ENCODE measurements at regions not wholly inside any gene's neighbourhood (a gene's known extent, or its start where the extent isn't known, plus 50 kb on each side); places are given as distances from the start of the nearest gene placed in this dataset.

- dilution Hi-C loops (cut with HindIII; ENCODE audit: low sequenced_read_pairs, unreplicated experiment) (no loop called here), intact Hi-C loops (cut with micrococcal nuclease) (no loop called here), in situ Hi-C loops (cut with MboI; ENCODE audit: low sequenced_read_pairs) (no loop called here)
- Histone ChIP-seq H3K36me3 (ENCODE audit: control insufficient read depth, insufficient read depth, low read length) (no peaks in the 10 kb centered on the region), H2AK9ac (replicated peaks; ENCODE audit: low read depth, low read length, poor library complexity) (no peak overlapping the region), H4K5ac (ENCODE audit: low read depth, low read length) (no peak overlapping the region), H4K20me1 (ENCODE audit: insufficient read depth, low read length) (no peaks in the 10 kb centered on the region), H2BK120ac (ENCODE audit: low read depth, low read length) (no peak overlapping the region), H3K9me3 (ENCODE audit: control insufficient read depth, insufficient read depth, low read length) (no peaks in the 10 kb centered on the region), H3K9me1 (ENCODE audit: insufficient read depth, low read length) (no peaks in the 10 kb centered on the region), H3K56ac (ENCODE audit: extremely low read depth, insufficient read depth, low read length) (no peak overlapping the region), H2AK5ac (ENCODE audit: low read depth, low read length) (no peak overlapping the region), H2BK20ac (ENCODE audit: low read depth, low read length) (no peak overlapping the region), H4K91ac (ENCODE audit: insufficient read depth, low read depth, low read length) (no peak overlapping the region), H3K4ac (ENCODE audit: low read depth, low read length) (no peak overlapping the region), H3K18ac (ENCODE audit: low read depth, low read length) (no peak overlapping the region), H2BK5ac (ENCODE audit: low read depth, low read length, poor library complexity, severe bottlenecking) (no peak overlapping the region), H2BK15ac (ENCODE audit: low read depth, low read length) (no peak overlapping the region), H4K8ac (ENCODE audit: low read depth in 2 of 2, low read length in 2 of 2) (no peak overlapping the region), H2AFZ (replicated peaks; ENCODE audit: low read length, poor library complexity) (no peak overlapping the region), H3K27ac (ENCODE audit: insufficient read depth, low read length) (no peak overlapping the region), H3K27me3 (ENCODE audit: control insufficient read depth, insufficient read depth, low read length) (peaks cover 12% of the 10 kb centered on the region), H3K23ac (ENCODE audit: low read depth, low read length) (no peak overlapping the region), H3K14ac (replicated peaks; ENCODE audit: low read depth, low read length) (no peak overlapping the region), H3K4me1 (ENCODE audit: control insufficient read depth, insufficient read depth, low read length) (no peaks in the 10 kb centered on the region), H3K4me2 (ENCODE audit: low read depth, low read length) (no peak overlapping the region), H3K9ac (ENCODE audit: low read depth, low read length) (no peak overlapping the region), H3K4me3 (ENCODE audit: insufficient read depth, low read depth, low read length) (no peak overlapping the region), H3K79me1 (ENCODE audit: low read depth in 1 of 2, low read length in 2 of 2) (no peaks in the 10 kb centered on the region)
- DNase-seq (no peak), ATAC-seq (ENCODE audit: low read depth) (no peak)
- no CpG with 5 or more reads among the region's 2 CpGs for WGBS, 2 experiments (ENCODE audit: extremely low coverage in 2 of 2, insufficient read length in 1 of 2)
- TF ChIP-seq MAZ (IDR thresholded peaks at IDR 0.05; ENCODE audit: borderline replicate concordance, low read depth, low read length) (no peak), RAD21 (IDR thresholded peaks at IDR 0.05; ENCODE audit: low read length) (no peak), POLR2A (IDR thresholded peaks at IDR 0.05; ENCODE audit: low read depth, low read length) (no peak), RFX5 (IDR thresholded peaks at IDR 0.05; ENCODE audit: low read depth, low read length) (no peak)
- BruUV-seq (replicated peaks): no TSS peak
- ChIA-PET CTCF (interaction anchor here (0.5 kb wide), 1 partner anchor 1211 kb away, joined by 3 read pairs; no protein-coding TSS in a partner anchor), POLR2A (ENCODE audit: unreplicated experiment) (no interaction called here)
Observed at GRCh38 chrX:39333451-39333850, 532.2 kb downstream of the MID1IP1 start.

Data from IMR-90 (cell line).